Kidney (tissue), 13 donors: ENCODE measurements at regions not wholly inside any gene's neighbourhood (a gene's known extent, or its start where the extent isn't known, plus 50 kb on each side); places are given as distances from the start of the nearest gene placed in this dataset.

Experiments
- DNase-seq, 5 donors: peaks; one replicate each; pipeline ENCODE4 v3.0.0-alpha.2; 2013 to 2020
- FAIRE-seq: peaks from 2 replicates; lab custom pipeline; 2012; peaks lifted over from hg19 to GRCh38; lab: Jason Lieb, UNC
- H3K27ac ChIP-seq, 2 donors: one replicate each; pipeline ENCODE4 v1.7.0; 2013; ENCODE audit warnings: low read depth in 2 of 2, low read length in 2 of 2, inconsistent platforms in 1 of 2
- H3K27me3 ChIP-seq: one replicate; pipeline ENCODE4 v1.7.1; 2013; ENCODE audit warnings: low read length, inconsistent platforms; ENCODE audit not compliant: control insufficient read depth, insufficient read depth
- H3K36me3 ChIP-seq, 3 donors: one replicate each; pipeline versions ENCODE4 v1.7.0 to v1.7.1; 2013; ENCODE audit warnings: low read length in 3 of 3, control low read depth in 1 of 3, inconsistent platforms in 1 of 3; ENCODE audit not compliant: insufficient read depth in 3 of 3, control insufficient read depth in 2 of 3
- H3K4me1 ChIP-seq, 3 donors: one replicate each; pipeline versions ENCODE4 v1.7.0 to v1.7.1; 2013; ENCODE audit warnings: low read length in 3 of 3, inconsistent platforms in 1 of 3, low read depth in 1 of 3; ENCODE audit not compliant: control insufficient read depth in 2 of 3, insufficient read depth in 2 of 3
- H3K4me3 ChIP-seq, 3 donors: one replicate each; pipeline versions ENCODE4 v1.7.0 to v1.8.1; 2013; ENCODE audit warnings: low read length in 3 of 3, control low read depth in 1 of 3, inconsistent platforms in 1 of 3
- H3K9ac ChIP-seq, 3 donors: one replicate each; pipeline versions ENCODE4 v1.7.0 to v1.7.1; 2013; ENCODE audit warnings: low read length in 3 of 3, control low read depth in 1 of 3, inconsistent platforms in 1 of 3
- H3K9me3 ChIP-seq, 3 donors: one replicate each; pipeline versions ENCODE4 v1.7.0 to v1.7.1; 2013; ENCODE audit warnings: low read length in 3 of 3, control low read depth in 1 of 3, inconsistent platforms in 1 of 3; ENCODE audit not compliant: control insufficient read depth in 2 of 3, insufficient read depth in 1 of 3
- CTCF ChIP-seq: IDR thresholded peaks from 3 replicates; pipeline ENCODE4 v1.5.1; 2012; ENCODE audit warnings: mild to moderate bottlenecking, moderate library complexity, borderline replicate concordance; ENCODE audit not compliant: insufficient read depth; ENCODE audit errors: extremely low read depth
- intact Hi-C: fragments of 100-400 bp; cut with DNase I; formaldehyde crosslinking; loops from one replicate; pipeline ENCODE4 v1.11.1; 2022
- donor health status: control.
- donor health status: control.
- donor health status: control.
- donor health status: control.
- donor health status: control.
- donor health status: DM: yes; HTN: yes; CAD: no.
- donor health status: Normal renal cell carcinoma (clear cell type).

- Histone ChIP-seq H3K27me3 (no peaks in the 10 kb centered on the region), H3K9ac (no peak overlapping the region), H3K4me3 (no peak overlapping the region), H3K4me1 (no peaks in the 10 kb centered on the region), H3K9me3 (no peaks in the 10 kb centered on the region), H3K36me3 (no peaks in the 10 kb centered on the region), H3K27ac (no peak overlapping the region)
- intact Hi-C loops: no loop called here
- TF ChIP-seq CTCF: no peak
- FAIRE-seq (no peak), DNase-seq (no peak)
Observed at GRCh38 chr9:108443019-108443633, 412.7 kb downstream of the ACTL7B start.

GRCh38 chr9:108442627-108443018 lies 413.2 kb downstream of the ACTL7B start:
- Histone ChIP-seq H3K4me3 (no peak overlapping the region), H3K27ac (no peak overlapping the region), H3K27me3 (no peaks in the 10 kb centered on the region), H3K36me3 (no peaks in the 10 kb centered on the region), H3K4me1 (no peaks in the 10 kb centered on the region), H3K9ac (no peak overlapping the region), H3K9me3 (no peaks in the 10 kb centered on the region)
- FAIRE-seq (no peak), DNase-seq (no peak)
- intact Hi-C loops: no loop called here
- TF ChIP-seq CTCF: no peak

- Histone ChIP-seq H3K4me3 (no peak overlapping the region), H3K9ac (no peak overlapping the region), H3K4me1 (no peaks in the 10 kb centered on the region), H3K27me3 (no peaks in the 10 kb centered on the region), H3K36me3 (no peaks in the 10 kb centered on the region), H3K27ac (no peak overlapping the region), H3K9me3 (no peaks in the 10 kb centered on the region)
- FAIRE-seq (no peak), DNase-seq (no peak)
- no peak for TF ChIP-seq CTCF
- intact Hi-C loops: no loop called here
Observed at GRCh38 chr9:108441726-108442125, 414.1 kb downstream of the ACTL7B start.

- Histone ChIP-seq H3K9ac (no peak overlapping the region), H3K4me3 (no peak overlapping the region), H3K27me3 (no peaks in the 10 kb centered on the region), H3K9me3 (no peaks in the 10 kb centered on the region), H3K36me3 (no peaks in the 10 kb centered on the region), H3K4me1 (no peaks in the 10 kb centered on the region), H3K27ac (no peak overlapping the region)
- FAIRE-seq: no peak
- intact Hi-C loops: no loop called here
- no peak for TF ChIP-seq CTCF
- no peak for DNase-seq
Observed at GRCh38 chr9:108441251-108441650, 414.5 kb downstream of the ACTL7B start.
